H9 (cell line): ENCODE measurements at regions not wholly inside any gene's neighbourhood (a gene's known extent, or its start where the extent isn't known, plus 50 kb on each side); places are given as distances from the start of the nearest gene placed in this dataset.

Source experiments
- DNase-seq: peaks from one replicate; pipeline ENCODE4 v3.0.0-alpha.2; 2017
- H2AFZ ChIP-seq: one replicate; pipeline ENCODE4 v1.6.1; 2013; ENCODE audit warnings: mild to moderate bottlenecking, low read length, control low read depth, moderate library complexity
- H2AK5ac ChIP-seq: 2 replicates; pipeline ENCODE4 v1.6.1; 2013; ENCODE audit warnings: low read length, control low read depth, mixed read lengths; ENCODE audit not compliant: insufficient read length
- H2BK120ac ChIP-seq: one replicate; pipeline ENCODE4 v1.6.1; 2013; ENCODE audit warnings: low read depth, mild to moderate bottlenecking, low read length, control low read depth, inconsistent platforms; ENCODE audit not compliant: poor library complexity, severe bottlenecking
- H2BK12ac ChIP-seq: 2 replicates; pipeline ENCODE4 v1.6.1; 2013; ENCODE audit warnings: low read length, control low read depth, mixed read lengths, low read depth; ENCODE audit not compliant: insufficient read length
- H2BK15ac ChIP-seq: 2 replicates; pipeline ENCODE4 v1.6.1; 2013; ENCODE audit warnings: low read depth, low read length, control low read depth
- H2BK20ac ChIP-seq: one replicate; pipeline ENCODE4 v1.6.1; 2013; ENCODE audit warnings: low read depth, mild to moderate bottlenecking, low read length, control low read depth, inconsistent platforms; ENCODE audit not compliant: poor library complexity, severe bottlenecking
- H2BK5ac ChIP-seq: 2 replicates; pipeline ENCODE4 v1.6.1; 2013; ENCODE audit warnings: low read length, control low read depth, mixed read lengths; ENCODE audit not compliant: insufficient read length
- H3K14ac ChIP-seq: 2 replicates; pipeline ENCODE4 v1.6.1; 2013; ENCODE audit warnings: low read length, control low read depth; ENCODE audit not compliant: insufficient read depth
- H3K18ac ChIP-seq: 2 replicates; pipeline ENCODE4 v1.6.1; 2013; ENCODE audit warnings: low read depth, mild to moderate bottlenecking, mixed read lengths, low read length, control low read depth; ENCODE audit not compliant: insufficient read length
- H3K23ac ChIP-seq: 2 replicates; pipeline ENCODE4 v1.6.1; 2013; ENCODE audit warnings: low read length, control low read depth, mixed read lengths, low read depth; ENCODE audit not compliant: insufficient read length
- H3K23me2 ChIP-seq: 2 replicates; pipeline ENCODE4 v1.6.1; 2013; ENCODE audit warnings: low read depth, mild to moderate bottlenecking, mixed read lengths, low read length, control low read depth; ENCODE audit not compliant: insufficient read length, poor library complexity, severe bottlenecking
- H3K27ac ChIP-seq: 2 replicates; pipeline ENCODE4 v1.5.1; 2013; ENCODE audit warnings: low read length, control low read depth, mixed read lengths, low read depth; ENCODE audit not compliant: insufficient read length
- H3K27me3 ChIP-seq: 2 replicates; pipeline ENCODE4 v1.6.1; 2013; ENCODE audit warnings: low read length, control low read depth, inconsistent platforms; ENCODE audit not compliant: insufficient read depth
- H3K4ac ChIP-seq: 2 replicates; pipeline ENCODE4 v1.6.1; 2013; ENCODE audit warnings: low read depth, mild to moderate bottlenecking, control low read depth, inconsistent platforms, low read length, moderate library complexity
- H3K4me1 ChIP-seq: 2 replicates; pipeline ENCODE4 v1.6.1; 2013; ENCODE audit warnings: low read length, control low read depth, inconsistent platforms; ENCODE audit not compliant: insufficient read depth
- H3K4me2 ChIP-seq: 2 replicates; pipeline ENCODE4 v1.6.1; 2013; ENCODE audit warnings: low read length, control low read depth, mixed read lengths; ENCODE audit not compliant: insufficient read length, insufficient read depth
- H3K56ac ChIP-seq: 2 replicates; pipeline ENCODE4 v1.6.1; 2013; ENCODE audit warnings: low read depth, mild to moderate bottlenecking, mixed read lengths, low read length, control low read depth; ENCODE audit not compliant: insufficient read length
- H3K79me1 ChIP-seq: 2 replicates; pipeline ENCODE4 v1.6.1; 2013; ENCODE audit warnings: low read depth, mild to moderate bottlenecking, moderate library complexity, low read length, control low read depth, inconsistent platforms; ENCODE audit not compliant: insufficient read depth, poor library complexity, severe bottlenecking
- H3K79me2 ChIP-seq: 2 replicates; pipeline ENCODE4 v1.6.1; 2013; ENCODE audit warnings: low read length, control low read depth, inconsistent platforms; ENCODE audit not compliant: insufficient read depth
- H3K9ac ChIP-seq: 2 replicates; pipeline ENCODE4 v1.6.1; 2013; ENCODE audit warnings: low read length, control low read depth, mixed read lengths; ENCODE audit not compliant: insufficient read length; ENCODE audit errors: extremely low read depth
- H3K9me3 ChIP-seq: one replicate; pipeline ENCODE4 v1.6.1; 2013; ENCODE audit warnings: low read depth, low read length, inconsistent platforms; ENCODE audit not compliant: control insufficient read depth
- H3T11ph ChIP-seq: one replicate; pipeline ENCODE4 v1.6.1; 2013; ENCODE audit warnings: mild to moderate bottlenecking, low read length, control low read depth, inconsistent platforms
- H4K20me1 ChIP-seq: one replicate; pipeline ENCODE4 v1.6.1; 2013; ENCODE audit not compliant: control insufficient read depth, insufficient read length, insufficient read depth
- H4K5ac ChIP-seq: 2 replicates; pipeline ENCODE4 v1.6.1; 2013; ENCODE audit warnings: low read depth, mild to moderate bottlenecking, mixed read lengths, low read length, control low read depth; ENCODE audit not compliant: insufficient read length
- H4K8ac ChIP-seq: replicated peaks from 2 replicates; pipeline ENCODE4 v1.6.1; 2013; ENCODE audit warnings: low read length, control low read depth, mixed read lengths, low read depth; ENCODE audit not compliant: insufficient read length
- H4K91ac ChIP-seq: 2 replicates; pipeline ENCODE4 v1.6.1; 2013; ENCODE audit warnings: low read depth, mild to moderate bottlenecking, moderate library complexity, mixed read lengths, low read length, control low read depth; ENCODE audit not compliant: insufficient read length
- H3K27ac Mint-ChIP-seq, 3 experiments: 2 replicates in 2 of 3; 3 replicates in 1 of 3; pipeline ENCODE4 v1.8.0; 2020 to 2021; ENCODE audit warnings: mixed read lengths in 3 of 3, mild to moderate bottlenecking in 1 of 3, moderate library complexity in 1 of 3
- H3K27me3 Mint-ChIP-seq: 2 replicates; pipeline ENCODE4 v1.8.0; 2021; ENCODE audit warnings: low read depth, mild to moderate bottlenecking, moderate library complexity, mixed read lengths
- H3K36me3 Mint-ChIP-seq, 3 experiments: 2 replicates in 2 of 3; 3 replicates in 1 of 3; pipeline ENCODE4 v1.8.0; 2020 to 2021; ENCODE audit warnings: low read depth in 3 of 3, mixed read lengths in 3 of 3; ENCODE audit not compliant: insufficient read depth in 1 of 3
- H3K4me1 Mint-ChIP-seq, 2 experiments: 2 replicates each; pipeline ENCODE4 v1.8.0; 2020; ENCODE audit warnings: mixed read lengths in 2 of 2
- H3K4me3 Mint-ChIP-seq, 2 experiments: 2 replicates in 1 of 2; 3 replicates in 1 of 2; pipeline ENCODE4 v1.8.0; 2020 to 2021; ENCODE audit warnings: mild to moderate bottlenecking in 2 of 2, mixed read lengths in 2 of 2, moderate library complexity in 1 of 2
- H3K9me3 Mint-ChIP-seq, 2 experiments: 2 replicates in 1 of 2; 3 replicates in 1 of 2; pipeline ENCODE4 v1.8.0; 2020; ENCODE audit warnings: mild to moderate bottlenecking in 2 of 2, mixed read lengths in 2 of 2, moderate library complexity in 1 of 2
- CTCF ChIP-seq: fragments of 200-600 bp; sonication (generic); conservative IDR thresholded peaks from 3 replicates; pipeline ENCODE4 v1.8.0; 2021; ENCODE audit warnings: antibody characterized with exemption, mild to moderate bottlenecking
- WGBS: extraction: QIAGEN DNeasy Blood & Tissue Kit; methylation state at CpG from one replicate; pipeline ENCODE4 v1.1.7; 2013; ENCODE audit warnings: missing lambda C conversion rate, low lambda C conversion rate, mixed read lengths; ENCODE audit not compliant: insufficient read length; ENCODE audit errors: extremely low coverage; 5-methylcytosine and 5-hydroxymethylcytosine counted together

GRCh38 chr7:153005750-153006435, 246.3 kb downstream of the ACTR3B start:
- Mint-ChIP-seq H3K4me1 (peaks cover 16 to 30% of the 10 kb centered on the region in 2 experiments), H3K9me3 (peaks cover 14 to 16% of the 10 kb centered on the region in 2 experiments), H3K27me3 (peaks cover 13% of the 10 kb centered on the region), H3K27ac (no peak overlapping the region), H3K36me3 (peaks cover 12 to 18% (median 14%) of the 10 kb centered on the region in 3 experiments), H3K4me3 (no peak overlapping the region)
- Histone ChIP-seq H3K79me1 (no peaks in the 10 kb centered on the region), H2BK20ac (no peak overlapping the region), H3K9me3 (peaks cover 3% of the 10 kb centered on the region), H3K27me3 (no peaks in the 10 kb centered on the region), H2AFZ (no peak overlapping the region), H2AK5ac (no peak overlapping the region), H4K20me1 (no peaks in the 10 kb centered on the region), H3K18ac (no peak overlapping the region), H3K27ac (no peak overlapping the region), H3K23me2 (no peaks in the 10 kb centered on the region), H3T11ph (no peak overlapping the region), H3K56ac (no peak overlapping the region), H3K23ac (no peak overlapping the region), H4K5ac (no peak overlapping the region), H3K4ac (no peak overlapping the region), H3K4me2 (no peak overlapping the region), H2BK120ac (no peak overlapping the region), H2BK12ac (peak overlapping the region; percentile 37), H3K79me2 (no peaks in the 10 kb centered on the region), H2BK5ac (no peak overlapping the region), H4K91ac (no peak overlapping the region), H2BK15ac (no peak overlapping the region), H3K14ac (no peak overlapping the region; the same call in 1 of the 2 replicates), H3K9ac (no peak overlapping the region), H3K4me1 (no peaks in the 10 kb centered on the region; the same call in 1 of the 2 replicates), H4K8ac (no peak overlapping the region)
- no peak for DNase-seq
- no peak for TF ChIP-seq CTCF
- no CpG with 5 or more reads among the region's 10 CpGs for WGBS
